ENCODE measurements at regions not wholly inside any gene's neighbourhood (a gene's known extent, or its start where the extent isn't known, plus 50 kb on each side); places are given as distances from the start of the nearest gene placed in this dataset.

DNA sequence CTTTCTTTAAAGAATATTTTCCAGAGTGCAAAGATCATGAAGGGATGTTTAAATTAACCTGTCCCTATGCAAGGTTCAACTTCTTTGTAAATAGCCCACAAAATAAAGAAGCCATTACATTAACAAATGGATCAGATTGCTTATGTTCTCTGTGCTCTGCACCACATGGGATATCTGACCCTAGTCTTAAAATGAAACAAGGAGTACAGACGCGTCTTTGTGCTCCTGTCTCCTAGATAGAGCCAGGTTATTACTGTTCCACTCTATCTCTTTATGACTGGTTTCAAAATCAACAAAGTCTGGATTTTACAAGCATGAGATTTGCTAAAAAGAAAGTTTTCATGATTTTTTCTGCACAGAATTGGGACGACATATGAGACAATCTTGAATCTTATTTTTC is 339.4 kb downstream of the KLF12 start:
- Histone ChIP-seq H3K36me3 (replicated peaks in 1 of 2; ENCODE audit: control insufficient read depth in 1 of 2, insufficient read depth in 2 of 2, low read length in 2 of 2) (no peaks in the 10 kb centered on the region), H3K4me3 (replicated peaks in 1 of 3; ENCODE audit: low read depth in 2 of 3, low read length in 3 of 3) (no peak overlapping the region), H3K27ac (ENCODE audit: low read depth in 1 of 2, low read length in 2 of 2) (no peak overlapping the region), H3K4me2 (replicated peaks; ENCODE audit: extremely low read depth, low read length, poor library complexity, severe bottlenecking) (no peak overlapping the region), H3K79me2 (ENCODE audit: insufficient read depth, low read length) (no peaks in the 10 kb centered on the region), H3K9me3 (replicated peaks in 1 of 2; ENCODE audit: control insufficient read depth in 1 of 2, insufficient read depth in 1 of 2, low read length in 2 of 2) (peaks cover 0 to 2% of the 10 kb centered on the region in 2 donors), H2AFZ (ENCODE audit: insufficient read depth, low read depth, low read length, poor library complexity, severe bottlenecking) (no peak overlapping the region), H4K20me1 (ENCODE audit: insufficient read depth, low read length) (no peaks in the 10 kb centered on the region), H3K9ac (ENCODE audit: insufficient read depth, low read length, poor library complexity, severe bottlenecking) (no peak overlapping the region), H3K27me3 (ENCODE audit: control insufficient read depth in 2 of 2, insufficient read depth in 2 of 2, low read length in 2 of 2) (no peaks in the 10 kb centered on the region), H3K4me1 (ENCODE audit: control insufficient read depth in 1 of 2, insufficient read depth in 2 of 2, low read length in 2 of 2) (no peaks in the 10 kb centered on the region)
- intact Hi-C loops (cut with micrococcal nuclease) = no loop called here
- H3K36me3 Mint-ChIP-seq = no peaks in the 10 kb centered on the region
- H3K4me1 Mint-ChIP-seq = no peaks in the 10 kb centered on the region
- no peaks in the 10 kb centered on the region for H3K27me3 Mint-ChIP-seq (ENCODE audit: low read depth in 3 of 3)
- TF ChIP-seq, protein P1, sequence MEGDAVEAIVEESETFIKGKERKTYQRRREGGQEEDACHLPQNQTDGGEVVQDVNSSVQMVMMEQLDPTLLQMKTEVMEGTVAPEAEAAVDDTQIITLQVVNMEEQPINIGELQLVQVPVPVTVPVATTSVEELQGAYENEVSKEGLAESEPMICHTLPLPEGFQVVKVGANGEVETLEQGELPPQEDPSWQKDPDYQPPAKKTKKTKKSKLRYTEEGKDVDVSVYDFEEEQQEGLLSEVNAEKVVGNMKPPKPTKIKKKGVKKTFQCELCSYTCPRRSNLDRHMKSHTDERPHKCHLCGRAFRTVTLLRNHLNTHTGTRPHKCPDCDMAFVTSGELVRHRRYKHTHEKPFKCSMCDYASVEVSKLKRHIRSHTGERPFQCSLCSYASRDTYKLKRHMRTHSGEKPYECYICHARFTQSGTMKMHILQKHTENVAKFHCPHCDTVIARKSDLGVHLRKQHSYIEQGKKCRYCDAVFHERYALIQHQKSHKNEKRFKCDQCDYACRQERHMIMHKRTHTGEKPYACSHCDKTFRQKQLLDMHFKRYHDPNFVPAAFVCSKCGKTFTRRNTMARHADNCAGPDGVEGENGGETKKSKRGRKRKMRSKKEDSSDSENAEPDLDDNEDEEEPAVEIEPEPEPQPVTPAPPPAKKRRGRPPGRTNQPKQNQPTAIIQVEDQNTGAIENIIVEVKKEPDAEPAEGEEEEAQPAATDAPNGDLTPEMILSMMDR (IDR thresholded peaks at IDR 0.05) = no peak
- WGBS (ENCODE audit: insufficient coverage) = no CpG with 5 or more reads among the region's 3 CpGs
- H3K4me3 Mint-ChIP-seq = no peak overlapping the region
- DNase-seq = no peak
- peaks cover 0 to under 1% (median 0%) of the 10 kb centered on the region in 7 donors for H3K9me3 Mint-ChIP-seq
- H3K27ac Mint-ChIP-seq = no peak overlapping the region

DNA sequence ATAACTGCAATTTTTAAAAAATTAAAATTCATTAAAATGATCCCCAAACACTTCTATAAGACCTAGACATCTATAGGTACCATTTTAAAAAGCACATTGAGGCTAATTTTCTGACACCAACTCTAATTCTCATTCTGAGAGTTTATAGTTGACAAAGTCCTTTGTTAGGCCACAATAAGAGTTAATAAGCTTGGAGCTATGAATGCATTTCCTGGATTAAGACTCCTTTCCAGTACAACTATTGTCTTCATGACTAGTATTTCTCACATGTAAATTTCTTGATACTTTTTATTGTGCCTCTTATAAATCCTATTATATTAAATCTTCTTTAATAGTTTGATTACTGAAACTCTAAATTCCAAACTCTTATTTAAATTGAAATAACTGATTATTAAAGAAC is 340.8 kb downstream of the KLF12 start:
- Mint-ChIP-seq H3K4me3 (no peak overlapping the region), H3K9me3 (peaks cover 0 to 4% (median 0%) of the 10 kb centered on the region in 7 donors), H3K27ac (no peak overlapping the region), H3K36me3 (no peaks in the 10 kb centered on the region), H3K27me3 (ENCODE audit: low read depth in 3 of 3) (no peaks in the 10 kb centered on the region), H3K4me1 (no peaks in the 10 kb centered on the region)
- Histone ChIP-seq H3K9ac (ENCODE audit: insufficient read depth, low read length, poor library complexity, severe bottlenecking) (no peak overlapping the region), H3K79me2 (ENCODE audit: insufficient read depth, low read length) (no peaks in the 10 kb centered on the region), H3K9me3 (replicated peaks in 1 of 2; ENCODE audit: control insufficient read depth in 1 of 2, insufficient read depth in 1 of 2, low read length in 2 of 2) (peaks cover 0 to 2% of the 10 kb centered on the region in 2 donors), H3K27me3 (ENCODE audit: control insufficient read depth in 2 of 2, insufficient read depth in 2 of 2, low read length in 2 of 2) (no peaks in the 10 kb centered on the region), H3K4me1 (ENCODE audit: control insufficient read depth in 1 of 2, insufficient read depth in 2 of 2, low read length in 2 of 2) (no peaks in the 10 kb centered on the region), H3K4me2 (replicated peaks; ENCODE audit: extremely low read depth, low read length, poor library complexity, severe bottlenecking) (no peak overlapping the region), H3K36me3 (replicated peaks in 1 of 2; ENCODE audit: control insufficient read depth in 1 of 2, insufficient read depth in 2 of 2, low read length in 2 of 2) (no peaks in the 10 kb centered on the region), H3K27ac (ENCODE audit: low read depth in 1 of 2, low read length in 2 of 2) (no peak overlapping the region), H2AFZ (ENCODE audit: insufficient read depth, low read depth, low read length, poor library complexity, severe bottlenecking) (no peak overlapping the region), H3K4me3 (replicated peaks in 1 of 3; ENCODE audit: low read depth in 2 of 3, low read length in 3 of 3) (no peak overlapping the region), H4K20me1 (ENCODE audit: insufficient read depth, low read length) (no peaks in the 10 kb centered on the region)
- TF ChIP-seq, protein P1 (IDR thresholded peaks at IDR 0.05) = no peak
- no peak for DNase-seq
- intact Hi-C loops (cut with micrococcal nuclease) = no loop called here

Data from CD14-positive monocyte (primary cell).